Fibroblast of the aortic adventitia (primary cell): ENCODE measurements at regions not wholly inside any gene's neighbourhood (a gene's known extent, or its start where the extent isn't known, plus 50 kb on each side); places are given as distances from the start of the nearest gene placed in this dataset.

Source experiments
- DNase-seq: peaks from one replicate; pipeline ENCODE4 v3.0.0-alpha.2; 2010; ENCODE audit warnings: low read depth
- H3K4me3 ChIP-seq: 2 replicates; pipeline ENCODE4 v1.5.1; 2011; ENCODE audit warnings: low read depth, mild to moderate bottlenecking, control low read depth, low read length, moderate library complexity
- TF ChIP-seq, protein P1 (sequence below): IDR thresholded peaks from 2 replicates; pipeline ENCODE4 v1.5.1; 2011; ENCODE audit warnings: mild to moderate bottlenecking, low read length, control low read depth, inconsistent platforms; ENCODE audit not compliant: insufficient read depth

DNA sequence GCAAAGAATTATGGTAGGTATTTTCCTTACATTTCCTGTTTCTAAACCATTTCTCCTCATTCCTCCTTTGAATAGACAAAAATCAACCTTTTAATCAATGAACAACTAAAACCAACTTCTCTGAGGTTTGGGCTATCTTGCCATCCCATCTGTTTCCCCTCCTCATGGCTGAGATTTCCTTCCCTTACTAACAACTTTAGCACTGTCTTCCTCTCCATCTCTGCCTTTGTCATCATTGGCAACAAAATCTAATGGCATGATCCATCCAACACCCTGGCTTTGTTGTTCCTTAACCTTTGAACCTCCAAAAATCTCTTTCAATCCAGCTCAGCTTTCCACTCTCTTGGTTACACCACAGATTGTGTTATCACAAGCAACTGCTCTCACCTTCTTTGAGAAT, 95.3 kb upstream of the FAM136A start:
- no peak overlapping the region for H3K4me3 ChIP-seq
- TF ChIP-seq, protein P1, sequence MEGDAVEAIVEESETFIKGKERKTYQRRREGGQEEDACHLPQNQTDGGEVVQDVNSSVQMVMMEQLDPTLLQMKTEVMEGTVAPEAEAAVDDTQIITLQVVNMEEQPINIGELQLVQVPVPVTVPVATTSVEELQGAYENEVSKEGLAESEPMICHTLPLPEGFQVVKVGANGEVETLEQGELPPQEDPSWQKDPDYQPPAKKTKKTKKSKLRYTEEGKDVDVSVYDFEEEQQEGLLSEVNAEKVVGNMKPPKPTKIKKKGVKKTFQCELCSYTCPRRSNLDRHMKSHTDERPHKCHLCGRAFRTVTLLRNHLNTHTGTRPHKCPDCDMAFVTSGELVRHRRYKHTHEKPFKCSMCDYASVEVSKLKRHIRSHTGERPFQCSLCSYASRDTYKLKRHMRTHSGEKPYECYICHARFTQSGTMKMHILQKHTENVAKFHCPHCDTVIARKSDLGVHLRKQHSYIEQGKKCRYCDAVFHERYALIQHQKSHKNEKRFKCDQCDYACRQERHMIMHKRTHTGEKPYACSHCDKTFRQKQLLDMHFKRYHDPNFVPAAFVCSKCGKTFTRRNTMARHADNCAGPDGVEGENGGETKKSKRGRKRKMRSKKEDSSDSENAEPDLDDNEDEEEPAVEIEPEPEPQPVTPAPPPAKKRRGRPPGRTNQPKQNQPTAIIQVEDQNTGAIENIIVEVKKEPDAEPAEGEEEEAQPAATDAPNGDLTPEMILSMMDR = no peak
- DNase-seq = no peak

DNA sequence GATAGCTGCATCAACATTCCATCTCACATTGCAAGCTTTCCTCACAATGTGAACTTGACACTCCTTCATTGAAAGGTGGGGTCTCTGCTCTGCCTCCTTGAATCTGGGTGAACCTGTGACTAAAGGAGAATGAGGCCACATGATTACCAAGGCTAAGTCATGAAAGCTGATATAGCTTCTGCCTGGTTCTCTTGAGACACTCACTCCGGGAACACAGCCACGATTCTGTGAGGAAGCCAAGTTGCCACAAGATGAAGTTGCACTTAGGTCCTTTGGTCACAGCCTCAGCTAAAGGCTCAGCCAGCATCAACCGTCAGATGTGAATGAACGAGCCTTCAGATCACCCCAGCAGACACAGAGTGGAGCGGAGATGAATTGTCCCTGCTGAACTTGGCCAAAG, 94.7 kb upstream of the FAM136A start:
- TF ChIP-seq, protein P1 = no peak
- DNase-seq = no peak
- no peak overlapping the region for H3K4me3 ChIP-seq

DNA sequence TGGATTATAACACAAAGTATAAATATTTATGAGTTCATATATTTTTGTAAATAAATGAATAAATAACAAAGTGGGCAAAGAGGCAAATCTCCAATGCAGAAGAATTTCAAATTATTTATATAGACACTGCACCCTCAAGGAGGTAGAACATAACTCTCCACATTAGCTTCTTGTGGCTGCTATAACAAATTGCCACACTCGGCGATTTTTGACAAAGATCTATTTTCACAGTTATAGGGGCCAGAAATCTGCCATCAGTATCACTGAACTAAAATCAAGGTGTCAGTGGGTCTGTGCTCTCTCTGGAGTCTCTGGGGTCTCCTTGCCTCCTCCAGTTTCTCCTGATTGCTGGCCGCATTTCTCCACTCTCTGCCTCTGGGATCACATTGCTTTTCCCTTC, 92.0 kb upstream of the FAM136A start:
- no peak overlapping the region for H3K4me3 ChIP-seq
- no peak for DNase-seq
- TF ChIP-seq, protein P1 = no peak

DNA sequence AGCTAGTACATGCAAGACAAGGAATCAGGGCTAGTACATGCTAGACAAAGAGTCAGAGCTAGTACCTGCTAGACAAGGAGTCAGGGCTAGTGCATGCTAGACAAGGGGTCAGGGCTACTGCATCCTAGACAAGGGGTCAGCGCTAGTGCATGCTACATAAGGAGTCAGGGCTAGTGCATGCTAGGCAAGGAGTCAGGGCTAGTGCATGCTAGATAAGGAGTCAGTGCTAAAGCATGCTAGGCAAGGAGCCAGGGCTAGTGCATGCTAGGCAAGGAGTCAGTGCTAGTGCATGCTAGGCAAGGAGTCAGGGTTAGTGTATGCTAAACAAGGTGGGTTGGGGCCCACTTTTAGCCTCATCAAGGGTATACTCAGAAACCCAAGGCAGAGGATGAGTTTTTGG, 90.1 kb upstream of the FAM136A start:
- TF ChIP-seq, protein P1 = no peak
- DNase-seq = peak; percentile 19
- no peak overlapping the region for H3K4me3 ChIP-seq

DNA sequence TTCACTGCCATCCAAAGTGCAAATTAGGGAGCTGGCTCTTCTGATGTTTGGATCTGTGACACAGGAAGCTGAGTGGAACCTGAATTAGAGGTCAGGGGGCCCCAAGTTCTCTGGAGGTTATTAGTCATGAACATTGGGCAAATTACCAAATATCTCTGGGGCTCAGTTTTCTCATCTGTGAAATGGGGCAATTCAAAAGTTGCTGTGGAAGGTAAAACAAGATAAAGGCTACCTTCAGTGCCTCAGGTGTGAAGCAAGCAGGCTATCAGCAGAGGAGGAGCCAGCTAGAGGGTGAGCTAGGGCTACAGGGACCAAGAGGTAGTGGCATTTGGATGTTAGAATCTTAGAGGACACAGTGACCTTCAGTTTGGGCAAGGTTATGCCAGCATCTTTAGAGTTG, 89.4 kb upstream of the FAM136A start:
- DNase-seq = no peak

DNA sequence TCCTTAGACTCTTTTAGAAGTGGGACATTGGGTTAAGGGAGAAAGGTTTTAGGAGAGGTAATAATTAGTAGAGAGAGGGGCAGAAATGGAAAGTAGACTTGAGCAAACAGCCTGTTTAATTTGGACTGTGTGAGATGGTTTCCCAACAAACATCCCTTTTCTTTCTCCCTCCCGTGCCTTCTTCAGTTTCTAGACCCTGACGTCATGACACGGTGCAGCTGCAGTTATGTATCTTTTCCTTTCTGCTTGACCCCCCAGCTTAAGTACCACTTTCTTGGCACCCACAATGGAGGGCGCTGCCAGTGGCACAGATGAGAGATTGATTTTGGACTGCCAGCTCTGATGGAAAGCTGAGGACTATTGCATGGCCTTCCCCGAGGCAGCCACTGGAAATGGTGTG, 86.9 kb upstream of the FAM136A start:
- H3K4me3 ChIP-seq = no peak overlapping the region
- no peak for DNase-seq
- TF ChIP-seq, protein P1 = no peak

More for the DNA sequence above, 89.4 kb upstream of the FAM136A start:
- H3K4me3 ChIP-seq = no peak overlapping the region
- TF ChIP-seq, protein P1 = no peak

DNA sequence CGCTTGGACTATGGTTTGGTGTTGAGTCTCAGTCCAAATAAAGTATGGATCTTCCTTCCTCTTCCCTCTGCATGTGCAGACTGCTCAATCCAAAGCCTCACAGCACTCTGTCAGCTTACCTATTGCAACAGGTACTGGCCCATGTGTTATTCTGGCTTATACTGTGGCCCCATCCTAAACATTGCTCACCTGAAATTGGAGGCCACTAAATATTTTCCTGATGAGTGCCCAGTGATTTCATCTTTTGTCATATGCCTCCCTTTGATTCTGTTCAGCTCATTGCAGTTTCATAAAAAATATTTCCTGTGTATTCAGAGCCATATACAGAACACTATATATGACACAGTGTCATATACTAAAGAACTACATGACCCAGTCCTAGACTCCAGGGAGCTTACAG, 86.3 kb upstream of the FAM136A start:
- no peak overlapping the region for H3K4me3 ChIP-seq
- DNase-seq = no peak
- TF ChIP-seq, protein P1 = no peak
